ENCODE measurements at regions not wholly inside any gene's neighbourhood (a gene's known extent, or its start where the extent isn't known, plus 50 kb on each side); places are given as distances from the start of the nearest gene placed in this dataset.

- TF ChIP-seq CTCF (IDR thresholded peaks at IDR 0.05) (no peak), POLR2A (IDR thresholded peaks at IDR 0.05) (no peak)
Observed at GRCh38 chrX:118178450-118178849, 61.8 kb upstream of the KLHL13 start.

Data from uterus (tissue), 2 donors.